Gastrocnemius medialis (tissue), 4 donors: ENCODE measurements at regions not wholly inside any gene's neighbourhood (a gene's known extent, or its start where the extent isn't known, plus 50 kb on each side); places are given as distances from the start of the nearest gene placed in this dataset.

Experiments
- POLR2A ChIP-seq, 2 donors: fragments of 450-650 bp; IDR thresholded peaks; one replicate each; pipeline ENCODE4 v1.6.1; 2017; ENCODE audit warnings: antibody characterized with exemption in 2 of 2, mild to moderate bottlenecking in 2 of 2, moderate library complexity in 2 of 2
- TF ChIP-seq, protein P1 (sequence below), 5 experiments: fragments of 450-650 bp in 3 of 5; fragments of 200-600 bp in 2 of 5; sonication (generic) in 2 of 5; IDR thresholded peaks in 4 of 5; conservative IDR thresholded peaks in 1 of 5; 1 replicate in 4 of 5; 2 replicates in 1 of 5; pipeline ENCODE4 v1.5.1; 2016 to 2019; ENCODE audit warnings: antibody characterized with exemption in 5 of 5, mild to moderate bottlenecking in 3 of 5, moderate library complexity in 3 of 5

DNA sequence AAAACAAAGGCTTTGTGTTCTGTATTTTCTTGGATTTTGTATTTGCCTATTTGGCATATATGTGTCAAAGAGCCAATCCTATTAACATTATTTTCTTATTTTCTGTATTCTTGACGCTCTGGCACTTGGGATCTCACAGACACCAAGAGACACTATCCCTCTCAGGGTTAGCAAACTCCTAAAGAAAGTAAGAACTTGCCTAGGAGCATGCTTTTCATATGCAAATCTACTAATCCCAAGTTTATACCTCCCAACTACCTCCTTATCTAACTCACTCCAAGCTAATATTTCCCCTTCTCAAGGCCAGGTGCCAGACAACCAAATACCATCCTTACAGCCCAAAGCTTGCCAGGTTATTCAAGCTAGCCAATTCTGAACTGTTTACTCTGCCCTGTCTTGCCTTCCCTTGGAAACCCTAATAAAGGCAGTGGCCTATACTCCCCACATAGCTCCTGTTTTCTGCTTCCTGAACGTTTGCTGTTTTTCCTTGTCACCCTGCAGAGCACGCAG, 455.4 kb upstream of the ANO3 start:
- TF ChIP-seq, protein P1, sequence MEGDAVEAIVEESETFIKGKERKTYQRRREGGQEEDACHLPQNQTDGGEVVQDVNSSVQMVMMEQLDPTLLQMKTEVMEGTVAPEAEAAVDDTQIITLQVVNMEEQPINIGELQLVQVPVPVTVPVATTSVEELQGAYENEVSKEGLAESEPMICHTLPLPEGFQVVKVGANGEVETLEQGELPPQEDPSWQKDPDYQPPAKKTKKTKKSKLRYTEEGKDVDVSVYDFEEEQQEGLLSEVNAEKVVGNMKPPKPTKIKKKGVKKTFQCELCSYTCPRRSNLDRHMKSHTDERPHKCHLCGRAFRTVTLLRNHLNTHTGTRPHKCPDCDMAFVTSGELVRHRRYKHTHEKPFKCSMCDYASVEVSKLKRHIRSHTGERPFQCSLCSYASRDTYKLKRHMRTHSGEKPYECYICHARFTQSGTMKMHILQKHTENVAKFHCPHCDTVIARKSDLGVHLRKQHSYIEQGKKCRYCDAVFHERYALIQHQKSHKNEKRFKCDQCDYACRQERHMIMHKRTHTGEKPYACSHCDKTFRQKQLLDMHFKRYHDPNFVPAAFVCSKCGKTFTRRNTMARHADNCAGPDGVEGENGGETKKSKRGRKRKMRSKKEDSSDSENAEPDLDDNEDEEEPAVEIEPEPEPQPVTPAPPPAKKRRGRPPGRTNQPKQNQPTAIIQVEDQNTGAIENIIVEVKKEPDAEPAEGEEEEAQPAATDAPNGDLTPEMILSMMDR (IDR thresholded peaks at IDR 0.05 in 4 of 5, conservative IDR thresholded peaks at IDR 0.05 in 1 of 5) = no peak
- no peak for TF ChIP-seq POLR2A (IDR thresholded peaks at IDR 0.05)
